ENCODE measurements at regions not wholly inside any gene's neighbourhood (a gene's known extent, or its start where the extent isn't known, plus 50 kb on each side); places are given as distances from the start of the nearest gene placed in this dataset.

GRCh38 chr10:129101232-129101980 lies 365.6 kb upstream of the MGMT start:
- TF ChIP-seq POLR2AphosphoS5 (IDR thresholded peaks at IDR 0.05; ENCODE audit: low read depth, low read length) = no peak
- no peak for TF ChIP-seq POLR2A (IDR thresholded peaks at IDR 0.05; ENCODE audit: low read depth, low read length)
- TF ChIP-seq SPI1 (IDR thresholded peaks at IDR 0.05; ENCODE audit: low read depth, low read length) = no peak
- TF ChIP-seq PAX5 (IDR thresholded peaks at IDR 0.05; ENCODE audit: insufficient read depth, low read length, severe bottlenecking) = no peak
- no peak for TF ChIP-seq TAF1 (IDR thresholded peaks at IDR 0.05; ENCODE audit: low read depth, low read length)
- TF ChIP-seq POU2F2 (IDR thresholded peaks at IDR 0.05; ENCODE audit: low read depth, low read length) = no peak

All from GM12891 (cell line).